Uterus (tissue), 2 donors: ENCODE measurements at regions not wholly inside any gene's neighbourhood (a gene's known extent, or its start where the extent isn't known, plus 50 kb on each side); places are given as distances from the start of the nearest gene placed in this dataset.

Source experiments
- CTCF ChIP-seq, 4 experiments: fragments of 200-600 bp in 2 of 4; fragments of 450-650 bp in 2 of 4; sonication (generic) in 2 of 4; IDR thresholded peaks; one replicate each; pipeline ENCODE4 v1.5.1; 2016 to 2019; ENCODE audit warnings: antibody characterized with exemption in 4 of 4, mild to moderate bottlenecking in 2 of 4, moderate library complexity in 1 of 4
- POLR2A ChIP-seq, 2 donors: fragments of 450-650 bp; IDR thresholded peaks; one replicate each; pipeline ENCODE4 v1.6.1; 2016; ENCODE audit warnings: antibody characterized with exemption in 2 of 2, mild to moderate bottlenecking in 1 of 2, moderate library complexity in 1 of 2

GRCh38 chr21:35441868-35442582 is 392.9 kb upstream of the RUNX1 start:
- TF ChIP-seq CTCF (IDR thresholded peaks at IDR 0.05): no peak
- no peak for TF ChIP-seq POLR2A (IDR thresholded peaks at IDR 0.05)
